Raji (cell line): ENCODE measurements at regions not wholly inside any gene's neighbourhood (a gene's known extent, or its start where the extent isn't known, plus 50 kb on each side); places are given as distances from the start of the nearest gene placed in this dataset.
A peak's percentile ranks its signal among the peaks of the same experiment; 100 is the strongest.

ENCODE experiments used
- POLR2A ChIP-seq: IDR thresholded peaks from 2 replicates; pipeline ENCODE4 v1.6.1; 2011; ENCODE audit warnings: low read depth, low read length, control low read depth; ENCODE audit not compliant: insufficient read depth

- TF ChIP-seq POLR2A = 0 out of 2 replicates have a peak, but pooled peaks have one; percentile 14
These were observed 61.1 kb upstream of the DCTD start for GRCh38 chr4:182978152-182978827.

DNA sequence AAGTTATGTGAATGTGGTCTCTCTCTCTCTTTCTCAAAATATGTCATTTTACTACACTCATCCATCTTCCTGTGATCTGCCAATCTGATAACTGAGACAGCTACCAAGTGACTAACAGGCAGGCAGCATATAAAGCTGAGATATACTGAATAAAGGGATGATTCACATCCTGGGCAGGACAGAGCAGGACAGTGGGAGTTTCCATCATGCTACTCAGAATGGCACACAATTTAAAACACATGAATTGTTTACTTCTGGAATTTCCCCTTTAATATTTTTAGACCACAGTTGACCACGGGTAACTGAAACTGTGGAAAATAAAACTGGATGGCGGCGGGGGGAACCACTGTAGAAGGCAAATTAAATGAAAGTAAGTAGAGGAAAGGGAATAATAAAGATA lies 58.6 kb upstream of the DCTD start:
- TF ChIP-seq POLR2A = no peak

- no peak for TF ChIP-seq POLR2A
These were observed 56.8 kb upstream of the DCTD start for GRCh38 chr4:182973941-182974340.

GRCh38 chr4:182973511-182973911 lies 56.3 kb upstream of the DCTD start:
- TF ChIP-seq POLR2A = no peak

DNA sequence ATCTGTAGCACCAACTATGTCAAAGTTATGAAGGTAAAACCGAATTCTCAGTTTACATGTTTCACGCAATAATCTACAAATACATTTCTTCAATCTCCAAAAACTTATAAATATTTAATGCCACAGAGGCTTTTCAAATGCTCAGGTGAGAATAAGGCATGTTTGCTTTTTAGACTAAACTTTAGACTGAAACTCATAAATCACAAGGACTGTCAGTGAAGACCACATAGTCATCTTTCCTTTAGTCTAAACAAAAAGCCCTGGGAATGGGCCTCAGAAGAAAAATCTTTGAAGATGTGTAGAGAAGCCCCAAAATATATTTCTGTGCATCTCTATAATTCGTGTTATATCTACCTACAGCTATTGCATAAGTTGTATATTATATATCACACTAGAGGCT lies 54.5 kb upstream of the DCTD start:
- no peak for TF ChIP-seq POLR2A

- TF ChIP-seq POLR2A = no peak
These were observed 52.6 kb upstream of the DCTD start for GRCh38 chr4:182969651-182970279.

- TF ChIP-seq POLR2A = no peak
These were observed 51.9 kb upstream of the DCTD start for GRCh38 chr4:182968917-182969650.

DNA sequence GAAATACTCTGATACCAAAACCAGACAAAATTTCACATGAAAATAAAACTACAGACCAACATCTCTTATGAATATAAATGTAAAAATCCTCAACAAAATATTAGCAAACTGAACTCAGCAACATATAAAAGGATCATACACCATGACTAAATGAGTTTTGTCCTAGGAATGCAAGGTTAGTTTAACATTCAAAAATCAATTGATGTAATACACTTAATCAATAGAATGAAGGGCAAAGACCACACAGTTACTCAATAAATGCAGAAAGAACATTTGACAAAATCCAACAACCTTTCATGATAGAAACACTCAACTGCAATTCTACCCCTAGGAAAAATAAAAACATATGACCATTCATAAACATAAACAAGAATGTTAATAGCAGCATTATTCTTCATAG lies 50.2 kb upstream of the DCTD start:
- TF ChIP-seq POLR2A = no peak
